SJSA1 (cell line): ENCODE measurements at regions not wholly inside any gene's neighbourhood (a gene's known extent, or its start where the extent isn't known, plus 50 kb on each side); places are given as distances from the start of the nearest gene placed in this dataset.
A peak's percentile ranks its signal among the peaks of the same experiment; 100 is the strongest.

Experiments
- DNase-seq, 2 experiments: peaks; one replicate each; pipeline ENCODE4 v3.0.0-alpha.2; 2015 to 2020; ENCODE audit warnings: low spot score in 2 of 2, low read depth in 1 of 2
- H3K27ac ChIP-seq: fragments of 250-450 bp; sonication (Bioruptor Pico); 2 replicates; pipeline ENCODE4 v1.5.1; 2020; ENCODE audit warnings: mild to moderate bottlenecking, moderate library complexity
- H3K27me3 ChIP-seq: fragments of 250-450 bp; sonication (Bioruptor Pico); replicated peaks from 2 replicates; pipeline ENCODE4 v1.5.1; 2020; ENCODE audit warnings: mild to moderate bottlenecking, moderate library complexity
- H3K36me3 ChIP-seq: fragments of 250-450 bp; sonication (Bioruptor Pico); 2 replicates; pipeline ENCODE4 v1.5.1; 2020; ENCODE audit warnings: mild to moderate bottlenecking
- H3K4me1 ChIP-seq: fragments of 250-450 bp; sonication (Bioruptor Pico); replicated peaks from 2 replicates; pipeline ENCODE4 v1.6.1; 2021; ENCODE audit warnings: mild to moderate bottlenecking
- H3K4me3 ChIP-seq: fragments of 250-450 bp; sonication (Bioruptor Pico); 2 replicates; pipeline ENCODE4 v1.5.1; 2020; ENCODE audit warnings: mild to moderate bottlenecking
- H3K9me3 ChIP-seq: fragments of 250-450 bp; sonication (Bioruptor Pico); replicated peaks from 2 replicates; pipeline ENCODE4 v1.5.1; 2020; ENCODE audit warnings: mild to moderate bottlenecking

DNA sequence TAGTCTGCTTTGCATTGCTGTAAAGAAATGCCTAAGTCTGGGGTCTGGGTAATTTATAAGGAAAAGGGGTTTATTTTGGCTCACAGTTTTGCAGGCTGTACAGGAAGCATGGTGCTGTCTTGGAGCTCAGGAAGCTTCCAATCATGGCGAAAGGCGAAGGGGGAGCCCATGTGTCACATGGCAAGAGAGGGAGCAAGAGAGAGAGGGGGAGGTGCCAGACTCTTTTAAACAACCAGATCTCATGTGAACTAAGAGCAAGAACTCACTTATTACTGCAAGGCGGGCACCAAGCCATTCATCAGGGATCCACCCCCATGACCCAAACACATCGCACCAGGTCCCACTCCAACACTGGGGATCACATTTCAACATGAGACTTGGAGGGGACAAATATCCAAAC lies 148.2 kb upstream of the HS3ST2 start:
- no peaks in the 10 kb centered on the region for H3K9me3 ChIP-seq
- no peaks in the 10 kb centered on the region for H3K4me1 ChIP-seq
- peaks cover 28% of the 10 kb centered on the region for H3K27me3 ChIP-seq
- H3K27ac ChIP-seq, result no peak overlapping the region
- no peak overlapping the region for H3K4me3 ChIP-seq
- DNase-seq, result peak in 1 of 2 experiments; percentile 33
- H3K36me3 ChIP-seq, result no peaks in the 10 kb centered on the region

- no peak overlapping the region for H3K4me3 ChIP-seq
- DNase-seq, result peak in 1 of 2 experiments; percentile 18
Observed at GRCh38 chr16:22668318-22668717, 145.6 kb upstream of the HS3ST2 start.

GRCh38 chr16:22670044-22670536 lies 143.9 kb upstream of the HS3ST2 start:
- H3K27ac ChIP-seq, result no peak overlapping the region
- peaks cover 31% of the 10 kb centered on the region for H3K27me3 ChIP-seq
- no peaks in the 10 kb centered on the region for H3K9me3 ChIP-seq
- H3K4me3 ChIP-seq, result no peak overlapping the region
- no peak for DNase-seq
- H3K36me3 ChIP-seq, result no peaks in the 10 kb centered on the region
- no peaks in the 10 kb centered on the region for H3K4me1 ChIP-seq

More at GRCh38 chr16:22668318-22668717, 145.6 kb upstream of the HS3ST2 start:
- Histone ChIP-seq H3K27me3 (peaks cover 28% of the 10 kb centered on the region), H3K9me3 (no peaks in the 10 kb centered on the region), H3K36me3 (no peaks in the 10 kb centered on the region), H3K4me1 (no peaks in the 10 kb centered on the region), H3K27ac (no peak overlapping the region)

DNA sequence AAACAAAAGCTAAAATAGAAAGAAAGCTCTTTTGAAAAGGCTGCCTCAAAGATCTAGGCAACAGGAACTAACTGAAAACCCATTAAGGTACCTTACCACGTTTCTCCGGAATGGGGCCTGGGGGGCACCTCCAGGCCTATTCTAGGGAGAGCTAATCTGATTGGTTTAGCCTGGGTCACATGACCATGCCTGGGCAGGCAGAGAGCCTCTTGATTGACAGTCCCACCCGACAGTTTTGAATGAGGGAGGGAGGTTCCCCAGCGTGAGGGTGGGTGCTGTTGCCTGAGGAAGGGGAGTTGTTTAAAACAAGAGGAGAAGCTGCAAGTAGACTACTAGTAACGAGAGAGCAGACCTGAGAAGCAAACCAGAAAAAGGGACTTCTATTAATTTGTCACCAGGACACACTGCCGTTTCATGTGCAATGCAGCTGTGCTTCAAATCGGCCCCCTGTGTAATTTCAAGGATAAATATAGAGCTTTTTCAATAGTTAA lies 143.4 kb upstream of the HS3ST2 start:
- H3K36me3 ChIP-seq, result no peaks in the 10 kb centered on the region
- H3K27me3 ChIP-seq, result peaks cover 29% of the 10 kb centered on the region
- H3K4me3 ChIP-seq, result no peak overlapping the region
- no peaks in the 10 kb centered on the region for H3K9me3 ChIP-seq
- no peak overlapping the region for H3K27ac ChIP-seq
- no peaks in the 10 kb centered on the region for H3K4me1 ChIP-seq
- no peak for DNase-seq

GRCh38 chr16:22671301-22672076 lies 142.5 kb upstream of the HS3ST2 start:
- no peaks in the 10 kb centered on the region for H3K36me3 ChIP-seq
- peaks cover 21% of the 10 kb centered on the region for H3K27me3 ChIP-seq
- H3K4me1 ChIP-seq, result no peaks in the 10 kb centered on the region
- no peak overlapping the region for H3K27ac ChIP-seq
- H3K4me3 ChIP-seq, result no peak overlapping the region
- no peaks in the 10 kb centered on the region for H3K9me3 ChIP-seq
- no peak for DNase-seq

- DNase-seq, result no peak
- no peaks in the 10 kb centered on the region for H3K36me3 ChIP-seq
- H3K9me3 ChIP-seq, result no peaks in the 10 kb centered on the region
- H3K27ac ChIP-seq, result no peak overlapping the region
- no peak overlapping the region for H3K4me3 ChIP-seq
- H3K27me3 ChIP-seq, result peaks cover 19% of the 10 kb centered on the region
- no peaks in the 10 kb centered on the region for H3K4me1 ChIP-seq
Observed at GRCh38 chr16:22672830-22673210, 141.1 kb upstream of the HS3ST2 start.

DNA sequence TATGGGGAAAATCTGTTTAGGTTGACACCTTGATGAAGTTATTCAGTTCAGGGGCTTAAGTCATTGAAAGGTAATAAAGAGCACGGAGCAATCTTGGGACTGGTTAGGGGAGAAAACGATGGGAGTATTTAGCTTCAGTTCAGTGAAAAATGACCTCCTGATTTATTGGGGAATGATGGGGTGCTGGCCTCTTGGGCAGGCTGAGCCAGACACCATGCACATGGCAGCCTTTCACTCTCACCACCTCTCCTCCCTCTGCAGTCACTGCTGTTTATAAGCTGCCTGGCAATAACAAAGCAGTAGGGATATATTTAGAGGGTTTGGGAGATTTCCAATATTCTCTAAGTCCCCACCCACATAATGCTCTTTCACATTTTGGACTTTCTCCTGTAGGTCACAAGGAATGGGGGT lies 140.5 kb upstream of the HS3ST2 start:
- Histone ChIP-seq H3K27me3 (peaks cover 19% of the 10 kb centered on the region), H3K4me1 (no peaks in the 10 kb centered on the region), H3K36me3 (no peaks in the 10 kb centered on the region), H3K9me3 (no peaks in the 10 kb centered on the region), H3K27ac (no peak overlapping the region), H3K4me3 (no peak overlapping the region)
- no peak for DNase-seq

DNA sequence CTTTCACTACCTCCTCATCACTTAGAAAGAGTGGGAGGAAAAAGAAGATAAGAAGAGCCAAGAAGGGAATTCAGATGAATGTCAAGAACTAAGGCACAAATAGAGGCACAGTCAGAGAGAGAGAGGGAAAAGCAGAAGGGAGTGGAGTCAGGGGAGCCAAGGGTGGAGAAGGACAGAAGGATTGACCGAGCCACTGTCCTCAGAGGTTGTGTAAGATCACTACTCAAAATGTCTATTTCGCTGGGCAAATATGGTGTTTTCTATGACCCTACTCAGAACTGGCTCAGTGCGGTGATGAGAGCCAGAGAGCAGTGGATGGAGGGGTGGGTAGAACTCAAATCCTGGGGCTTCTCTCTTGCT lies 139.2 kb upstream of the HS3ST2 start:
- Histone ChIP-seq H3K36me3 (no peaks in the 10 kb centered on the region), H3K4me3 (no peak overlapping the region), H3K27ac (no peak overlapping the region), H3K9me3 (no peaks in the 10 kb centered on the region), H3K4me1 (no peaks in the 10 kb centered on the region), H3K27me3 (peaks cover 26% of the 10 kb centered on the region)
- DNase-seq, result no peak

DNA sequence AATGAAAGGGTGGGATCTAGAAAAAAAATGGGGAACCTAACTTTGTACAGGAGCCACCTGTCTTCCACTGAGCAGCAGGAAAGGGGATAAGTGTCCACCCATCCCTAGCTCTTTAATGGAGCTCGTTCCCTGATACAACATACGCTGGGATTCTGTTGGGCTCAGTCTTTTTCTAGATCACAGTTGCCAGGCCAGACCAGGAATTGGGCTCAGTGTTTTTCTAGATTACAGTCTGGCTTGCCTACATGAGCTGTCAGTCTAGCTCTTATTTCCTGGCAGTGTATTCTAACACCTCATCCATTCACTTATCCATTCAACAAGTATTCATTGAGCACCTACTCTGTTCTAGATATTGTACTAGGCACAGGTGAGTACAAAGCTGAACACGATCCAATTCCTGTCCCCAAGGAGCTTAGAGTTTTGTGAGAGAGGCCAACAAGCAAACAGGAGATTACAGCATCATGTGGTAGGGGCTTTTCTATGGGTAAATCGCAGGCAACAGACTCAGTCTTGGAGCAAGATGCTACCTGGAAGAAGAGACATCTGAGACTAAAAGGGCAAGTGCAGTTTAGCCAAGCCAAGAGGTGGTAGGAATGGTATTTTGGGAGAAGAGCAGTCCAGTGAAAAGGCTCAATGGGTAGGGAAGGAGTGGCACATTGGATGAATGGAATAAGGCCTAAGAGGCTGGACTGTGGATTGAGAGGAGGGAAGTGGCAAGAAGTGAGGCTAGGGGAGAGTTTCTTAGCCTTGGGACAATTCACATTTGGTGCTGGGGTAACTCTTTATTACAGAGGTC lies 138.0 kb upstream of the HS3ST2 start:
- no peaks in the 10 kb centered on the region for H3K9me3 ChIP-seq
- H3K4me1 ChIP-seq, result no peaks in the 10 kb centered on the region
- H3K4me3 ChIP-seq, result no peak overlapping the region
- H3K27me3 ChIP-seq, result peaks cover 28% of the 10 kb centered on the region
- no peak overlapping the region for H3K27ac ChIP-seq
- no peak for DNase-seq
- no peaks in the 10 kb centered on the region for H3K36me3 ChIP-seq

- Histone ChIP-seq H3K27me3 (peaks cover 29% of the 10 kb centered on the region), H3K4me3 (no peak overlapping the region), H3K36me3 (no peaks in the 10 kb centered on the region), H3K27ac (no peak overlapping the region), H3K4me1 (no peaks in the 10 kb centered on the region), H3K9me3 (no peaks in the 10 kb centered on the region)
- no peak for DNase-seq
Observed at GRCh38 chr16:22677024-22677830, 136.7 kb upstream of the HS3ST2 start.

- H3K9me3 ChIP-seq, result no peaks in the 10 kb centered on the region
- no peaks in the 10 kb centered on the region for H3K36me3 ChIP-seq
- H3K4me1 ChIP-seq, result no peaks in the 10 kb centered on the region
- DNase-seq, result no peak
- H3K4me3 ChIP-seq, result no peak overlapping the region
- peaks cover 29% of the 10 kb centered on the region for H3K27me3 ChIP-seq
- H3K27ac ChIP-seq, result no peak overlapping the region
Observed at GRCh38 chr16:22678311-22678710, 135.7 kb upstream of the HS3ST2 start.

- Histone ChIP-seq H3K4me3 (no peak overlapping the region), H3K27me3 (peaks cover 20% of the 10 kb centered on the region), H3K36me3 (no peaks in the 10 kb centered on the region), H3K9me3 (no peaks in the 10 kb centered on the region; the same call in 1 of the 2 replicates), H3K27ac (no peak overlapping the region), H3K4me1 (peaks cover 9% of the 10 kb centered on the region)
- DNase-seq, result peak in 1 of 2 experiments; percentile 33
Observed at GRCh38 chr16:22681554-22682291, 132.2 kb upstream of the HS3ST2 start.

DNA sequence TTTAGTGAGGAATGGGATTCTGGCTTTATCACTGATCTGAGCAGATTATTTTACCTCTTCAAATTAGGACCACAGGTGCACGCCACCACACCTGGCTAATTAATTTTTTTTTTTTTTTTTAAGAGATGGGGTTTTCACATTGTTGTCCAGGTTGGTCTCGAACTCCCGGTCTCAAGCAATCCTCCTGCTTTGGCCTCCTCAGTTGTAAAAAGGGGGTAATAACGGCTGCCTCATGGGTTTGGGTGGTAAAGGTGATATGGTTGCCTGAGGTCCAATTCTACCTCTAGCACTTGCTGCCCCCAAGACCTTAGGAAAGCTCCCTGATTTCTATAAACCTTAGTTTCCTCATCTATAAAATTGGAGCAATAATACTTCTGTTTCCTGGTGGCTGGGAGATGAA lies 130.7 kb upstream of the HS3ST2 start:
- no peak overlapping the region for H3K27ac ChIP-seq
- H3K36me3 ChIP-seq, result no peaks in the 10 kb centered on the region
- H3K4me1 ChIP-seq, result peaks cover 9% of the 10 kb centered on the region
- H3K9me3 ChIP-seq, result peaks cover 8% of the 10 kb centered on the region
- H3K4me3 ChIP-seq, result no peak overlapping the region
- DNase-seq, result peak in 1 of 2 experiments; percentile 35
- peaks cover 12% of the 10 kb centered on the region; the same call in 1 of the 2 replicates for H3K27me3 ChIP-seq
